VCaP (cell line): ENCODE measurements at regions not wholly inside any gene's neighbourhood (a gene's known extent, or its start where the extent isn't known, plus 50 kb on each side); places are given as distances from the start of the nearest gene placed in this dataset.

Source experiments
- H3K27ac ChIP-seq: fragments of 450-650 bp; 2 replicates; pipeline ENCODE4 v1.5.1; 2017
- CTCF ChIP-seq: fragments of 450-650 bp; conservative IDR thresholded peaks from 2 replicates; pipeline ENCODE4 v1.5.1; 2017; ENCODE audit warnings: mild to moderate bottlenecking, moderate library complexity

GRCh38 chr7:33661430-33662160 lies 243.7 kb upstream of the BMPER start:
- H3K27ac ChIP-seq: no peak overlapping the region
- no peak for TF ChIP-seq CTCF

GRCh38 chr7:33666531-33666930 lies 238.8 kb upstream of the BMPER start:
- no peak for TF ChIP-seq CTCF
- no peak overlapping the region for H3K27ac ChIP-seq

- TF ChIP-seq CTCF: no peak
- H3K27ac ChIP-seq: no peak overlapping the region
Measured at GRCh38 chr7:33667196-33667595, 238.1 kb upstream of the BMPER start.

GRCh38 chr7:33669251-33669670 lies 236.1 kb upstream of the BMPER start:
- no peak overlapping the region; the same call in 1 of the 2 replicates for H3K27ac ChIP-seq
- no peak for TF ChIP-seq CTCF

- TF ChIP-seq CTCF: no peak
- H3K27ac ChIP-seq: no peak overlapping the region
Measured at GRCh38 chr7:33671531-33672262, 233.6 kb upstream of the BMPER start.

GRCh38 chr7:33673029-33673700 lies 232.2 kb upstream of the BMPER start:
- no peak overlapping the region for H3K27ac ChIP-seq

More at GRCh38 chr7:33673029-33673700, 232.2 kb upstream of the BMPER start:
- TF ChIP-seq CTCF: no peak
